Ammon's horn (tissue), 1 donor: ENCODE measurements at regions not wholly inside any gene's neighbourhood (a gene's known extent, or its start where the extent isn't known, plus 50 kb on each side); places are given as distances from the start of the nearest gene placed in this dataset.
A peak's percentile ranks its signal among the peaks of the same experiment; 100 is the strongest.
"Not testable (repeated sequence)": the region's sequence is repeated elsewhere in the genome, so short reads cannot be mapped to it uniquely, and the experiment has no call there.

Experiments
- DNase-seq: peaks from one replicate; pipeline ENCODE4 v3.0.0-alpha.2; 2016; ENCODE audit warnings: low spot score

DNA sequence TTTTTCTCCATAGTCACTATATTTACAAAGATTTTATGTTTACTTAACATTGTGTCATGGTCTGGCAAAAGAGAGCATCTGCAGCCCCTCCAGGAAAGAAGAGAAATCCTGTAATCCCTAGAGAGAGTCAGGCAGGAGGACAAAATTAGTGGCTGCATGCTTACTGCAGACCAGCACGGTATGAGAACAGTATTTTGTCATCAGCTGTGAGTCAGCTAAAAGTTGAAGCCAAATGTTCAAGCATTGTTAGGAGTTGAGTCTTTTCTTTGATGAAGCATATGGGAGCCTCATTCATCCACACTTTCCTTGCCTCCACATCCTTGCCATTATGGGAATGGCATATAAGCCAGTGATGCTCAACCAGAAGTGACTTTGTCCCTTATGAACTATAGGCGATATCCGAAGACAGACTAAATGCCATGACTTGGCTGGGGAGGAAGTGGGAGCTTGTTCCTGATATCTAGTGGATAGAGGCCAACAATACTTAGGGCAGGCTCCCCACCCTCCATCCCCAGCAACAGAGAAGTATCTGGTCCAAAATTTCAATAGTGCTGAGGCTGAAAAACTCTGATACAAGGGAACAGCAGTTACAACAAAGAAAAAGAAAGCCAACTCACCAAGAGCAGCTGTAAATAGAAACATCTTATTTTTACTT is 112.0 kb upstream of the OR5AK2 start:
- DNase-seq: no peak

DNA sequence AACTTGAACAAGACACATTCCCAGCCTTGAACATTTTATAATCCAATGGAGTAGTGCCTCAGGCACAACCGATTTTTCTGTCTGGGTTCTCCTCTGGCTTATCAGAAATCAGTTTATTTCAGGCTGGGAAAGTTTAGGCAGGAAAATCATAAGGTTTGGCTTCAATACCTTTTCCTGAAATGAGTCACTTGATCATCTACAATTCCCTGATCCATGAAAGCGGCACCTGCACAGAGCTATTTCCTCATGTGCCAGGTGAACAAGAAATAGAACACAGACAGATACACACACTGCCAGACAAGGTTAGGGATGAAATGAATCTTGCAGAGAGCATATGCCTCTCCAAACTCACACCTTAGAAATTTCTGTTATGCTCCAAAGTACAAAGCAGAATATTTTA is 106.7 kb upstream of the OR9G4 start:
- DNase-seq: no peak

DNA sequence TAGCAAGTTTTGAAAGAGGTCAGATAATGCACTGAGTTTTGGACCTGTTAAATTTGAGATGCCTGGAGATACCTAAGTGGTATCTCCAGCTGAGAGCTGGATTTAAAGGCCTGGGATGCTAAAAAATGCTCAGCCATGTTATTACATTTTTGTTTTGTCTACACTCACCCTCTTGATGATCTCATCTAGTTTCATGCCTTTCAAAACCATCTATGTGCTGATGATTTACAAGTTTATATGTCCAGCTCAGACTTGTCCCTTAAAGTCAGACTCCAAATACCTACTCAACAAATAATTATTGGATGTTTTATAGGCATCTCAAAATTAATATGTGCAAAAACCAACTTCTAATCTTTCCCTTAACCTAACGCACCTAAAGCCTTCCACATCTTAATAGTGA is 103.6 kb upstream of the OR9G4 start:
- DNase-seq: no peak

DNA sequence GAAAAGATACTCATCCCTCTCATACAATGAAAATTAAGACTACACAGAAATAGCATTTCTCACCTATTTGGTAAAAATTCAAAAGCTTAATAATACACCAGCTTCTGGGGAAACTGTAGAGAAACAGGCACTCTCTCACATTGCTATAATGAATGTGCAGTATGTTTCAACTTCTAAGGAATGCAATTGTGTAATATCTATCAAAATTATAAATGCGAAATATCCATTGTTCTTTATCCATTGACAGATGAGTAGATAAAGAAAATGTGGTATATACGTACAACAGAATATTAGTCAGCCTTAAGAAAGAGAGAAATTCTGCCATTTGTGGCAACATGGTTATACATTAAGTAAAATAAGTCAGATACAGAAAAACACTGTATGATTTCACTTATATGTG is 101.4 kb upstream of the OR9G4 start:
- no peak for DNase-seq

DNA sequence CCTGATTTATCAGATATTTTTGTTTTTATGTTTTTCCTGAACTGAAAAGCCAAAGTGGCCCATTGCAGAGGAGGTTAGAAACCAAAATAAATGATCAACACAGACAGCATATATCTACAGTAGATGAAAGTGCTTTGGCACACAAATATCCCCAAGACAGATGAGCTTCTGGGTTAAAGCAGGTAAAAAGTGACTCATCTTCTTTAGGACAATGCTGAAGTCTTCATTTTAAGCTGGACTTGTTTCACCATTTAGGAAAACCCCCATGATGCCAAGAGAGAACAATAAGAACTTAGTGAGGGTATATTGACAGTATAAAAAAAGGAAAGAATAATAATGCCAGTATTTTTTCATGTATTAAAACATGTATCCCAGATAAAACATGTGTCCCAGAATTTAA is 100.8 kb upstream of the OR9G4 start:
- no peak for DNase-seq

DNA sequence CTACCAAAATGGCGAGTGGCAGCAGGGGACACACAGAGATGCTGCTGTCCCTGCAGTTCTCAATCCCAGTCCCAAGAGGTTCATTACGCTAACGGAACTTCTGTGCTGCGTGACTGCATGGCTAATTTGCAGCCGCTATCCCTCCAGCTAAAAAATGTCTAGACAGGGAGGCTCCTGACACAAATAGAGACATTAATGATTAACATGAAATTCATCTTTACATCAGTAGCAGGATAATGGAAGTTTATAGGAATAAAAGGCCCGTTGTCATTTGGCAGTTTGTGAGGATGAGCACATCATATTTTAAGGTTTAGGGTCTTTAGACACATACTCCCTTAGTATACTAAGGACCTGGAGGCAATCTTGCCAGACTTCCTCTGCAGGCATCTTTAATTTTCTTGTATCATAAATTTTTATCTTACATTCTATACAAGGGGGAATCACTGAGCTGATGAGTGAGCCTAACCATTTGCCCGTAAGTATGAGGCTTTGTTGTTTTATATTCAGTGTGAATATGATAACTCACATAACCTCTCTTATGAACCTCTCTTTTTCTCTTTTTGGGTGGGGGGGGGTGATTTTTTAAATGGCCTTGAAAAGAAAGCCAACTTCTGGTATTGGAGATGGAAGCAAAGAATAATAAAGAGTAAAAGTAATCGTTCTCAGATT is 99.8 kb upstream of the OR9G4 start:
- no peak for DNase-seq

DNA sequence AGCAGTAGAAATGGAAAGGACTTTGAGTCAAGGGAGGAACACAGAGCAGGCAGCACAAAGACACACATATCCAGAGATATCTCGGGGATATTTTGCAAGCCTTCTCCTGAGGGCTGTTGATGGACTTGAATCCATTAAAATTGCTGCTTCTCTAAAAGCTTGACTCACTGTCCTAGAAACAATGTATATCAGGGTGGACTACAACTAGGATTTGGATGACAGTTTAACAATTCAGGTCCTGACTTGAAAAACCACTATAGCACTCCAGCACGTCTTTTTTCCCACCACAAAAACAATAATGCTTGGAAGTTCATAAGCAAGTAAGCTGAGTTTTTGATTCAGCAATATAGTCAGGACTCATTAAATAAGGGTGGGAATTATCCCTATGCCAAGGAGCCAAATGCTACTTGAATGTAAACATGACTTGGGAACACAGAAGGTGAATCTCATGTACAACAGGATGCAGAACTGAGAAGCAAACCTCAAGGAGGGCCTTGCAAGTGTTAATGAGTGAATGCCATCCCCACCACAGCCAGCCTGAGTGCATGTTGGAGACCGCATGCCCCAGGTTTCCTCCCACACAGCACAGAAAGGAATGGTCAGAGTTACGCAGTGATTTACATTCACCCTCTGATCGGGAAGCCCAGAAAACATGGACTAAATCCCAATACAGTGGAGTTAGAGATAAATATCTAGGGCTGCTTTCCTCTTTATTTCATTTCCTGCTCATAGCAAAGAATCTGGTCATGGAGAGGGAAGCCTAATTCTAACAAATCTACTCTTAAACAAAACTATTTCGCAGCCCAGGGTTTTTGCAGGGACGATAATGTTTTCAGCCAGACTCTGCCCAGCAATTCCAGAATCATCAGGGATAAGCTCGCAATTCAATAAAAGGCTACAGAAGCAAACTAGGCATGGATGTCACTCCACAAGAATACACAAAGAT is 98.4 kb upstream of the OR9G4 start:
- no peak for DNase-seq

DNA sequence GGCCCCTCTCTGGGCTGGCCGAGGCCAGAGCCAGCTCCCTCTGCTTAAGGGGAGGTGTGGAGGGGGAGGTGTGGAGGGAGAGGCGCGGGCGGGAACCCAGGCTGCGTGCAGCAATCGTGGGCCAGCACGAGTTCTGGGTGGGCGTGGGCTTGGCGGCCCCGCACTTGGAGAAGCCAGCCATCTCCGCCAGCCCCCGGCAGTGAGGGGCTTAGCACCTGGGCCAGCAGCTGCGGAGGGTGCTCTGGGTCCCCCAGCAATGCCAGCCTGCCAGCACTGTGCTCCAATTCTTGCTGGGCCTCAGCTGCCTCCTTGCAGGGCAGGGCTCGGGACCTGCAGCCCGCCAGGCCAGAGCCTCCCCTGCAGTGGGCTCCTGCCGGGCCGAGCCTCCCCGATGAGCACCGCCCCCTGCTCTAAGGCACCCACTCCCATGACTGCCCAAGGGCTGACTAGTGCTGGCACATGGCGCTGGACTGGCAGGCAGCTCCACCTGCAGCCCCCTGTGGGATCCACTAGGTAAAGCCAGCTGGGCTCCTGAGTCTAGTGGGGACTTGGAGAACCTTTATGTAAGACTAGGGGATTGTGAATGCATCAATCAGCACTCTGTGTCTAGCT is 96.7 kb upstream of the OR9G4 start:
- no peak for DNase-seq

DNA sequence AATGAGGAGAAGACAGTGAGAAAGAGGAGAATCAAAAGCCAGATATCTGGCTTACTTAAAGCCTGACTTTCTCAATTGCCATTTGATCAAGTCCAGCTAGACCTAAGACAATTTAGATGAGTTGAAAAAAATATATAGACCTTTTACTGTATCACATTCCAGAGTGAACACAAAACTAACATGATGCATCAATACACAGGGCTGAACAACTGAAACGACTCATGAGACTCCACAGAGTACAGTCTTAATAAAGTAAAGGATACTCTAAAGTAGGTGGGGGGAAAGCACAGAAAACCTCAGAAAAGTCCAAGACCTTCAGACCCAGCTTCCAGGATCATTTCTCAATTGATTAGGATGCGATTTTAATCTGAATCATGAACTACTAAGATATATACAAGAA is 95.3 kb upstream of the OR9G4 start:
- no peak for DNase-seq

DNA sequence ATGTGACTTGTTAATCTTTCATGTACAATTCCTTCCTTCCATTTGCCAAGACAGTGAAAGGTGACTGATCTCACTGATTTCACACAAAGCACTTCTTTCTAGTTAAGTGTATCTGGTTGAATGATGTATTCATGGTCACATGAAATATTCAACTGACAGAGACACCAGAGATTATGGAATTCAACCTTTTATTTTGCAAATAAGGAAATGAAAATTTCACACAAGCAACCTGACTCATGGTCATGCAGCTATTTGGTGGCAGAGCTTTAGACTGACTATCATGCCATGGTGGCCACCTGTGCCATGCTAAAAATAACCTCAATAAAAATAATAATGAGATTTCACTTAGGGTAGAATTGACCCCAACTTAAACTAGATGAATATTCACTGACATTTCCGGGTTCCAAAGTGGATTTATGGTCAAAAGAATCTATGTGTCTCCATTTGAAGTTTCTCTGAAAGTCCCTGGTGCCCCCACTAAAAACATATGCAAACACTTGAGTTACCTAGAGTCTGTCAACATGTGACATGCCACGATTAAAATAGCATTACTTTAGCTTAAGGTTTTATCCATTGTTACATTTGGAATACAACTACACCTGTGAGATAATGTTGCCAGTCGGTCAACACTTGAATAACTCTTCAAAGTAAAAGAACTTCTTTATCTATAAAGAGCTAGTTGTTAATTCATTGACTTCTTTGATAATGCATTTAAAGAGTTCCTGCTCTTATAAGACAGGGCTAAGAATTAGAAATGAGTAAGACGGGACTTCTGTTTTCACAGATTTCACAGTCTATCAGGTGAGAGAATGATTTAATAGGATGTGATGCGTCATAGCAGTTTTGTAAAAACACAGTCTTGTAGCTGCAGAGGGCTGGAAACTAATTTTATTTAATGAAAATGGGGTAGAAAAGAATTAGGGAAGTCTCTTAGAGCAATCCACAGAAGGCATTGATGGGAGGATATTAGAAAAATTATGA is 94.6 kb upstream of the OR9G4 start:
- no peak for DNase-seq

DNA sequence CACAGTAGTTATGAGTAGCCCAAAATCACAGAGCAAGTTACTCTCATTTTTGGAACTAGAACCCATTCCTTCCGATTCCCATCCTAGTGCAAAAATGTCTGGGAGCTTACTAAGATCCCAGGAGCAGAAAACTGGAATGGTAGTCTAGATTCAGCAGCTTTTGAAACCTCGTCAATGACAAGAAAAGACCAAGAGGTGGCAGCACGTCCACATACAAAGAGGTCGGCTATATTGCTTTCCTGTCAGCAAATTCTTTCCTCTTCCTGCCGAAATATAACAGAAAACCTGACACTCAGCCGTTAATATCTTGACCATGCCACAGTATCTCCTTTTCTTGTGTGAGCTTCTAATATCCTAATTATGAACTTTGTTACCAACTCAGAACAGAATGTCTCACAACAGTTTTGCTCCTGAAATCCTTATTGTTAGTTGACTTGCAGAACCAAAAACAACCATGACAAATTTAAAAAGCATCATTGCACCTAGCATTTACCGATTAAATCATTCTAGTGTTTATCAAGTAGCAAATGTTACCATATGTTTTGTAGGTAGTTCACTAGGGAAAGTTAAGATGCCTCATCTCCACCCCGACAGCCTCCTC is 92.8 kb upstream of the OR9G4 start:
- DNase-seq: peak; percentile 79

DNA sequence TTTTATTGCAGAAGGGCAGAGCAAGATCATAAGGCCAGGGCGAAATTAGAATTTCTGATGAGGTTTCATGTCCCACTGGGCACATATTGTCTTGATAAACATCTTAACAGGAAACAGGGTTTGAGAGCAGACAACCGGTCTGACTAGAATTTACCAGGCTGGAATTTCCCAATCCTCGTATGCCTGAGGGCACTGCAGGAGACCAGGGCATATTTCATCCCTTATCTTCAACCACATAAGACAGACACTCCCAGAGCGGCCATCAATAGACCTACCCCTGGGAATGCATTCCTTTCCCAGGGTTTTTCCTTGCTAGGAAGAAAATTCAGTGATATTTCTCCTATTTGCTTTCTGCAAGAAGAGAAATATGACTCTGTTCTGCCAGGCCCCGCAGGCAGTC is 78.9 kb upstream of the OR9G4 start:
- DNase-seq: not testable (repeated sequence)

DNA sequence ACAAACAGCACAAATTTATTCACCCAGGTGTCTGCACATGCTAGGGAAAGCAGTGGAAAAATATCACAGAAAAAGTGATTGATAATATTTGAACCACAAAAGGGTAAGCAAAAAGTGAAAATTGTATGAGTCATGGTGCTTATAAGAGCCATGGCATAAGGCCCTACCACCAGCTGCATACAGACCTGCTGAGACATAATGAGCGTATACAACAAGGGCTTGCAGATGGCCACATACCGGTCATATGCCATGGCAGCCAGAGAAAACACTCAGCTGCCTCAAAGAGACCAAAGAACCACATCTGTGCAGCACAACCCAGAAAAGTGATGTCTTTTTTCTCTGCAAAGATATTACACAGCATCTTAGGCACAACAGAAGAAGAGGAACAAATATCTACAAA is 71.4 kb upstream of the OR9G4 start:
- no peak for DNase-seq

DNA sequence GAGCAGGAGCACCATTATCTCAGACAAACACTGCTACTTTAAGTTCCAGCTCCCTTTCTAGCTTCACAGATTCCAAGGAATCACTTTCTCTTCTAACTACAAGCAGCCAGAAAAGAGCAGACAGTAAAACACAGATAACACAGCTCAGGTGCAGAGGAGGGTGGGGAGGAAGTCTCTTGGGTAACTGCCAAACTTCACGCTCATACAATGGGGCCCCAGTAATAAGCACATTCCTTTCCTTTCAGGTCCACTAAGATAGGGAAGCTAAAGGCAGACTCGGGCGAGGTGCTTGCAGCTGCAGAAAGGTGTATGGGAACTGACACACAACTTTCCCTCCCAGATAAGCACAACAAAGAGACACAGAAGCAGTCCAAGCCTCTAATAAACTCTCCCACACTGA is 69.2 kb upstream of the OR9G4 start:
- DNase-seq: no peak

DNA sequence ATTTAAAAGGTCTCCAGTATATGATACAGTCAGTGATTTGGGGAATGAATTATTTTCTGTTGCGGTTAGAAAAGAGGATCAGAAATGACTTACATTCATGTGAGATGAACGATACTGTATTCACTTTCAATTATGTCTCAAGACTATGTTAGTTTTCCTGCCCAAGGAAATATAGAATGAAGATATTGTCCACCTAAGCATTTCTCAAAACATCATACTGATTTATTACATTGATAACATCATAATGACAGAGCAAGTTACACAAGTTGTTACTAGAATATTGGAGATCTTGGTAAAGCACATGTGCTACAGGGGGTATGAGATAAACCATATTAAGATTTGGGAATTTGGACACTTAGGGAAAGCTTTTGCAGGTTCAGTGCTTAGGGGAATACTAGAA is 67.8 kb upstream of the OR9G4 start:
- no peak for DNase-seq

DNA sequence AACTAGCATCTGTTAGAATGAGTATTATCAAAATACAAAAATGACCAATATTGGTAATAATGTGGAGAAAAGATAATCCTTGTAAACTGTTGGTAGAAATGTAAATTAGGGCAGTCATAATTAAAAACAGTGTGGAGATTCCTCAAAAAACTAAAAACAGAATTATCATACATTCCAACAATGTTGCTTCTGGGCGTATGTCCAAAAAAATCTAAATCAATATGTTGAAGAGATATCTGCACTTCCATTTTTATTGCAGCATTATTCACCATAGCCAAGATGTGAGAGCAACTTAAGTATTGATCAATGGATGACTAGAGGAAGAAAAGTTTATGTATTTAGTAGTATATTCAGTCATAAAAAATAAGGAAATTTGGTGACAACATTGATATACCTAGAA is 59.8 kb upstream of the OR9G4 start:
- DNase-seq: no peak

DNA sequence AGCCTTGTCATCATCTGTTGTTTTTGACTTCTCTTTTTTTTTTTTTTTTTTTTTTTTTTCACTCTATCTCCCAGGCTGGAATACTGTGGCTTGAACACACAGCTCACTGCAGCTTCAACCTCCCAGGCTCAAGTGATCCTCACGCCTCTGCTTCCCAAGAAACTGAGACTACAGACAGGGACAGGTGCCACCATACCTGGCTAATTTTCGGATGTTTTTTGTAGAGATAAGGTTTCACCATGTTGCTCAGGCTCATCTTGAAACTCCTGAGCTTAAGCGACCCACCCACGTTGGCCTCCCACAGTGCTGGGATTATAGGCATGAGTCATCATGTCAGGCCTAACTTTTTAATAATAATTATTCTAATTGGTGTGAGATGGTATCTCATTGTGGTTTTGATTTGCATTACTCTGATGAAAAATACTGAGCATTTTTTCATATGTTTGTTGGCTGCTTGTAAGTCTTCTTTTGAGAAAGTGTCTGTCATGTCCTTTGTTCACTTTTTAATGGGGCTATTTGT is 51.3 kb upstream of the OR9G4 start:
- DNase-seq: no peak
